ENCODE measurements at regions not wholly inside any gene's neighbourhood (a gene's known extent, or its start where the extent isn't known, plus 50 kb on each side); places are given as distances from the start of the nearest gene placed in this dataset.

DNA sequence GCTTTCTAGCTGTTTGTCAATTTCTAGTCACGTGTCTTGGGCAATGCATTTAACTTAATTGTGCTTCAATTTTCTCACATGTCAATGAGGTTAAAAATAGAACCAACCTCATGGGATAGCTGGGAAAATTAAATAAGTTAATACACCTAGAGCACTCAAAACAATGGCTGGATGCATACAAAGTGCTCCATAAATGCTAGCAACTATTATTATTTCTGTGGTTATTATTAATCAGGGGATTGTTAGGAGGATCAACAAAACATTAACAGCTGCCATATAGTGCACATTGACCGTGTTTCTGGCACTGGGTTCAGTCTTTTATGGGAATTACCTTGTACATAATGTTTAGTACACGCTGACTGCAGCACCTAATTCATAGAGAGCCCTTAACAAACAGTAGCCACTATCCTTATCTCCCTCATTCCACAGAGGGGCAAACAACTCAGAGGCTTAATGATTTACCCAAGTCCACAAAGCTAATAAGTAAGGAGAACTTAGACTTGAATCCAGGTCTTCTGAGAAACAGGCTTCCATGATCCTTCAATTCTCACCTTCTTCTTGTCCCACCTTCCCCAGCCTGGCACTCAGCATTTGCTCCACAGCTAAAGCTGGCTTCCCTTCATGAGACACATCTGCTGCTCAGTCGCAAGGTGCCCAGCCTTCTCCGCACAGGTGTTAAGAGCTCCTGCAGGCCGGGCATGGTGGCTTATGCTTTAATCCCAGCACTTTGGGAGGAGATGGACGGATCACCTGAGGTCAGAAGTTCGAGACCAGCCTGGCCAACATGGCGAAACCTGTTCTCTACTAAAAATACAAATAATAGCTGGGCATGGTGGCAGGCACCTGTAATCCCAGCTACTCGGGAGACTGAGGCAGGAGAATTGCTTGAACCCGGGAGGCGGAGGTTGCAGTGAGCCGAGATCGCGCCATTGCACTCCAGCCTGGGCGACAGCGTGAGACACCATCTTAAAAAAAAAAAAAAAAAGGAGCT lies 137.4 kb upstream of the ABCA1 start:
- DNase-seq: no peak

DNA sequence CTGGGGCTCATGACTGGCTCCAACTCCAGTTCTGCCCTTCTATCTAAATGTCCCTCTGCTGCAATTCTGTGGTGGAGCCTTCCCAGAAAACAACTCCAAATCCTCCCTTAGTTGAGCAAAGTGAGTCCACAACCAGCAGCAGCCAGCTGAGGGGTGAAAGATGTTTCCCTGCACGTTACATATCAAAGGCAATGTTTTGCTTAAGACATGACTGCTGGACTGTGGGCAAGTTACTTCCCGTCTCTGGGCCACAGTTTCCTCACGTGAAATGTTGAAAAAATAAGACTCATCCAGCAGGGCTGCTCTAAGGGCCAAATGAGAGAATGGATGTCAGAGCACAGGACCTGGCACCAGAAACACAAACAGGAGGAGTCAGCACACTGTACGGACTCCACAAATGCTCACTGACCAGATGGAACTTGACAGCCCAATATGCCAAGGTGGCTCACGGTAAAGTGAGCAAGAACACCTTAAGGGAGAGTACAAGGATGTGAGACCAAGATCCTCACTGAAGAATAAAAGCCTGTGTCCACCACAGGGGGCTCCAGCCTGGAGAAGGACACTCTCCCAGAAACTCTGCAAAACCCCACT lies 138.4 kb upstream of the ABCA1 start:
- DNase-seq: no peak

DNA sequence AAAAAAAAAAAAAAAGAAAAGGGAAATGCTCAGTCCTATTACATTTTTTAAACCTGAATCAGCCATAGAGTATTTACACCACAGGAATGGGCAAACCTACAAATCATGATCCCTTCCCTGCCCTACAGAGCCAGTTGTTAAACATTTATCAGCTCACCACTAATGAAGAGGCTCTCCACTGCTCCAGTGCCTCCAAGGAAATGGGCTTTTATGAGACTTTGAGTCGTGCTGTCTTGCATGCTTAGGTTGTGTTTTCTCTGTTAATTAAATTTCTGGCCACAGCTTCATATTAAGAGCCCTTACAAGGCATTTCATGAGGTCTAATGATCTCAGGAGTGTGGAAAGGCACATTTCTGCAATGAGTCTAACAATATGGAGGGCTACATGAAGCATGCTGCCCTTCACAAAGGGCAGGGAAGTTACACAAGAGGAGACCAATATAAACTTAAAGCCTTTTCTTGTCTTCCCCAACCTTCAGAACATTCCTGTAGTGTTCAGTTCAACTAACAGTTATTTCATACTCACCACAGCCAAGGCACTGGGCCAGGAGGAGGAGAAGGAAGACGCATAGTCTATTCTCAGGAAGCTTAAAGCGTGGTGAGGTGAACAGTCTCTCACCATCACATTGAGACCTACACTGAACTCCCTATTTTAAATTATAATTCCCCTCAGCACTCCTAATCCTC lies 140.1 kb upstream of the ABCA1 start:
- no peak for DNase-seq

DNA sequence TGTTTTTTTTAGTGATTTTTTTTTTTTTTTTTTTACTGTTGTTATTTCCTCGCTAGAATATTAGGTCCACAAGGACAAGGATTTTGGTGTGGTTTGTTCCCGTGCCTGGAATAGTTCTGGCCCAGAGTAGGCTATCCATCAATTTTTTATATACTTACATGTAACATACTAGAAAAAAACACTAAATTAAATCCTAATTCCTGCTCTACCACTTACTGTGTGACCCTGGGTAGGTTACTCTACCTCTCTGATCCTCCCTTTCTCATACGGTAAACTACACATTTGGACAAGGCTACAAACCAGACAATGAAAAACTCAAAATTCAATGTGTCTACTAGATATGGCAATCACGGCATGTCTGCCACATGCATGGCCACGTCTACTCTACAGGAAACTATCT lies 141.3 kb upstream of the ABCA1 start:
- DNase-seq: no peak

DNA sequence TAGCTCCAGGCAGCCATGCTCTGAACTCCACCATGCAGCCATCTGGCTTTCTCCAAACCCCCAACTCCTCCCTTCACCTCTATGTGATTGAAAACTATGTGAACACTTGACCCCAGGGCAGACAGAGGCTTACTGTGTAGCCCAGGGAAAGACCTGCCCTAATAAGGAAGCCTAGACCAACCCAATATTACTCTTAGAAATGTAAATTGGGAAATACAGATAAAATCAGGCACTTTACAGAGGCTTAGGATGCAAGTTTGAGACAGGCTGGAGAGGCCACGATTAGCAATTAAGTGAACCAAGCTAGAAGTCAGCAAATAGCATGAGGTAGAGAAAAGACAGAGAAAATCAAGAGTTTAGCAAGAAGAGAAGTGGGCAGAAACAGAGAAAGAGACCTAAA lies 141.7 kb upstream of the ABCA1 start:
- no peak for DNase-seq

DNA sequence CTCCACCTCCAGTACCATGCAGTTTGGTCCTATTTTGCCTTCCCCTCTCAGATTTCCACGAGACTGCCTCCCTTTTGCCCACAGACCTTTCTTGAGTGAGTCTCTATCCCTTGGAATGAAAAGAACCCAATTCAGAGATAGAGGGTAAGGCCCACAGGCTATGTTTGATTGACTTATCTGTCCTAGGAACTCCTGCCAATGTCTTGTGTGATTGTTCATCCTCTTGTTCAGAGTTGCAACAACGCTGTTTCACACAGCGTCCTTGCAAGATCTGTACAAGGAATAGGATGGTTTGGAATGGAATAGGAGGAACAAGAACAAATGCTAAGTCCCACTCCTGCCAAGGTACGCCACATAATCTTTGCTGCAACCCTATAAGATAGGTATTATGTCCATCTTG lies 142.2 kb upstream of the ABCA1 start:
- no peak for DNase-seq

DNA sequence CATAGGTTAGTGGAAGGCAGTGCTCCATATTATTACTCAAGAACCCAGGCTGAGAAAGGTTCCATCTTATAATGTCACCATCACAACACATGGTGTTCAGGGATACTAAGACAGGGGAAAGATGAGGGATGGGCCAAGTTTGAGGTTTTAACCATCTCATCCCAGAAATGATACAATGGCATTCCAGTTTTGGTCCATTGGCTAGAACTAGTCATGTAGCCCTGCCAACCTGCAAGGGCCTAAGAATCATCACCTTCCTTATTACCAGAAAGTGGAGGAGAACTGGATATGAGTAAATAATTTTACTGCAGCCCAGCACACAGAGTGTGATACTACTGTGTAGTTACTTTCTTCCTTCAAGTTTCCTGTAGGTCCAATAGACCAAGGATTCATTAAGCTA lies 144.5 kb upstream of the ABCA1 start:
- DNase-seq: no peak

DNA sequence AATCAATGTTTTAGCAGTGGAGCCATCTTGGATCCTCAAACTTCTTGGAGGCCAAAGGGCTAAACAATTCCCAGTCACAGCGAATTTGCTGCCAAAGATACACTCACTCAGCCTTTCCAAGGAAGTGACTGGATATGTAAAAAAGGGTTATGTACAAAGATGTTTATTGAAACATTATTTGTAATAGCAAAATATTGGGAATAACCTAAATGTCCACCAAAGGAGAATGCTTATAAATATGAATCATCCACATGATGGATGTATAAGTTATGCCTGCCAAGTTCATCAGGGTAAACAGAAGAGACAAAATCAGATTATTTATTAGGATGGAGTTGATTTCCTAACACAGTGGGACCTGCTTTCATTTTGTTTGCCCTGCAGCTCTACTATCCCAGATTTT lies 145.2 kb upstream of the ABCA1 start:
- DNase-seq: no peak

DNA sequence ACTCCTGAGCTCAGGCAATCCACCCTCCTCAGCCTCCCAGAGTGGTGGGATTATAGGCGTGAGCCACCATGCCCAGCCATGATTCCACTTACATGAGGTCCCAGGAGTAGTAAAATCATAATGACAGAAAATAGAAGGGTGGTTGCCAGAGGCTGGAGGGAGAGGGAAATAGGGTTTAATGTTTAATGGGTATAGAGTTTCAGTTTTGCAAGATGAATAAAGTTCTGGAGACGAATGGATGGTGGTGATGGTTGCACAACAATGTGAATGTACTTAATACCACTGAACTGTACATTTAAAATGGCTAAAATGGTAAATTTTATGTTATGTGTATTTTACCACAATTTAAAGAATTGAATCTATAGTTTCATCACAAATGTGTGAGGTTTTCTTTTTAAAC lies 146.5 kb upstream of the ABCA1 start:
- DNase-seq: no peak

DNA sequence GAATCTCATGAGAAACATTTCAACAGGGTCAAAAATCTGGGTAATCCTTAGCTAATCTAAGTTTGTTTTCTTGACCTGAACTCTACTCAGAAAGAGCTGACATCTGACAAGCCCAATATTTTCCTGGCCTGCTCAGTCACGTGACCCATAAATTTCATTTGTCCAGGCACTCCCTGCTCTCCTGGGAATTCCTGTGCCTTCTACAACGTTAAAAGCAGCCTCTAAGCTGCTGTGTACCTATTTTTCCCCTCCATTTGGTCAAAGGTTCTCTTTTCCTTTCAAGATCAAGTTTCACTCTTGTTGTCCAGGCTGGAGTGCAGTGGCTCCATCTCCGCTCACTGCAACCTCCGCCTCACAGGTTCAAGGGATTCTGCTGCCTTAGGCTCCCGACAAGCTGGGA lies 148.8 kb upstream of the ABCA1 start:
- DNase-seq: no peak

DNA sequence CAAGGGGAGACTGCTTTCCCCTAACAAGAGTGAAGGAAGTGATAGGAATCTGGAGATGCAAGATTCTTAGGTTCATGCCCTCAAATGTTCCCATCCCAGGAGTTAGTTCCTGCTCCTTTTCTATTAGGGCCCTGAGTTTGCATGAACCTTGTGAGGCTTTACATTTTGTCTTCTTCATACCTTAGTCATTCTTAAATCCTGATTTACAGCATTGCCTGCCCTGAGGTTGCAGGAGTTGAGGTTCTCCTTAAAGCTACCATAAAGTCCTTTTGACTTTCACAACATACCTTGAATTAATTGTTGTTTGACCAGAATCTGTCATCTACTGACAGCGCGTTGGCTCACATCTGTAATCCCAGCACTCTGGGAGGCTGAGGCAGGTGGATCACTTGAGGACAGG lies 151.5 kb upstream of the ABCA1 start:
- no peak for DNase-seq

DNA sequence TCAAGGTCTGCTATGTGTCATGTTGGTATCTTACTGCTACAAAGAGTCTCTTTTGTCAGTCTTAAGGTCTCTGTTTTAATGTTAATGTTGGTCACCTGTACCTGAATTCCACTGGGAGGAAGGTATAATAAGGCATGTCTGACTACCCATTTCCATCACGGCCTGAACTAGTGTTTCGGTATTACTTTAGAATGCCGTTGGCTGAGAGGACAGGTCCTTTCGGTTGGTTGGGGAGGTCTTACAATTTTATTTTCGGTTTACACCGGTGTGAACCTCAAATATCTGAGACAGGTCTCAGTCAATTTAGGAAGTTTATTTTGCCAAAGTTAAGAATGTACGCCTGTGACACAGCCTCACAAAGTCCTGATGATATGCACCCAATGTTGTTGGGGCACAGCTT lies 154.9 kb upstream of the ABCA1 start:
- no peak for DNase-seq

DNA sequence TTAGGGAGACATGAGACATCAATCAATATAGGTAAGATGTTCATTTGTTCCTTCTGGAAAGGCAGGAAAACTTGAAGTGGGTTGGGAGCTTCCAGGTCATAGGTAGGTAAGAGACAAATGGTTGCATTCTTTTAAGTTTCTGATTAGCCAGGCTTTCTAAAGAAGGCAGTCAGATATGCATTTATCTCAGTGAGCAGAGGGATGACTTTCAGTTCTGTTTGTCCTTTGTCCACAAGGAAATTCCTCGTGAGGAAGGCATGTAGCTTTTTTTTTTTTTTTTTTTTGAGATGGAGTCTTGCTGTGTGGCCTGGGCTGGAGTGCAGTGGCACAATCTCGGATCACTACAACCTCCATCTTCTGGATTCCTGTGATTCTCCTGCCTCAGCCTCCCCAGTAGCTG lies 155.3 kb upstream of the ABCA1 start:
- no peak for DNase-seq

DNA sequence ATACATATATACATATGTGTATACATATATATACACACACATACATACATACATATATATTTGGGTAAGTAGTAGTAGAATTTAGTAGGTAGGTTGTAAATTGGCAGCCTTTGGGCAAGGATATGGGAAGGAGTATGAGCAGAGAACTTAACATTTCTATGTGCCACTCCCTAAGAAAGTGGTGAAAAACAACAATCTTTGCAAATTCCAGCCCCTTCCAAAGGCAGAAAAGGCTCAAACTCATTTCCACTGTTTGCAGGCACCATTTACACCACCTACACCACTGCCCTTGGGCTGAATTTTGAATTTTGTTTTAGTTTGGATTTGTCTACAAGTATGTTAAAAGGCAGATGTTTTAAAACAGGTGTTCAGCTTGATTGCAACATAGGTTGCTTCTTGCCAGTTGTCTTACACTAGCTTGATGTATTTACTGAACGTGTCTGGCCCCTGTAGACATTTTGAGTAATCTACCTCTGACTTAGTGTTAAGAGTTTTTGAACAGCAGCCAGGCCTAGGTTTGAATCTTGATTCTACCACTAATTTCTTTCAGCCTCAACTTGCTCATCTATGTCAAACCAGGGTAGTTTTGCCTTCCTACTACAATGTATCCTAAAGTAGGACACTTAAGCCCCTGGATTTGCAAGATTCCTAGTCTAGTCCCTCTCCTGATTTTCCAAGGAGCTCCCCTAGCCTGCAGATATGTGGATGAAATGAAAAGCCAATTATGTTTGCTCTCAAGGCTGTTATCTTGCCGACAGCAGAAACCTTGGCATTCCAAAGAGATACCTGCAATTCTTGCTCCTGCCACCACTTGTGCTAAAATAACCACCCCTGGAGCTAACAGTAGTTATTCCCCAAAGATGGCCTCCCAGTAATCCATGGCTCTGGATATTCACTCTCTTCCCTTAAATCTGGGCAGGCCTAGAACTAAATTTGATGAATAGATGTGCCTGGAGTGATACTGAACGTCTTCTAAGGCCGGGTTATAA lies 156.2 kb upstream of the SLC44A1 start:
- DNase-seq: no peak

DNA sequence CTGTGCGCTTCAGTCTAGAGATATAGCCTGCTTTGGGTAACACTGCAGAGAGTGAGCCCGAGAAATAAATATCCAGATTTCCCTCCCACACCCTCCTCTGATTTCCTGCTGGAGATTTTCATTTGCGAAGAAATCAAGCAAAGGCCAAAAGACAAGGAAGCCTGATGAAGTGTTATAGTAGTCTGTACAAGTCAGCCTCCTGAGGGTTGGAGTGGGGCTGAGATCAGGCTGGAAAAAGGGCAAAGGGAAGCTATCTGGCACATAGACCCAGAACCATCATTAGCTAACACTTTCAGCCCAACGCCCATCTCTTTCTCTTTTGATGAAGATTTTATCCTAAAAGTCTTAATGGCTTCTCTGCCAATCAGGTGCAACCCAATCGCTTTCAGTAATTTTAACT lies 154.6 kb upstream of the SLC44A1 start:
- DNase-seq: no peak

DNA sequence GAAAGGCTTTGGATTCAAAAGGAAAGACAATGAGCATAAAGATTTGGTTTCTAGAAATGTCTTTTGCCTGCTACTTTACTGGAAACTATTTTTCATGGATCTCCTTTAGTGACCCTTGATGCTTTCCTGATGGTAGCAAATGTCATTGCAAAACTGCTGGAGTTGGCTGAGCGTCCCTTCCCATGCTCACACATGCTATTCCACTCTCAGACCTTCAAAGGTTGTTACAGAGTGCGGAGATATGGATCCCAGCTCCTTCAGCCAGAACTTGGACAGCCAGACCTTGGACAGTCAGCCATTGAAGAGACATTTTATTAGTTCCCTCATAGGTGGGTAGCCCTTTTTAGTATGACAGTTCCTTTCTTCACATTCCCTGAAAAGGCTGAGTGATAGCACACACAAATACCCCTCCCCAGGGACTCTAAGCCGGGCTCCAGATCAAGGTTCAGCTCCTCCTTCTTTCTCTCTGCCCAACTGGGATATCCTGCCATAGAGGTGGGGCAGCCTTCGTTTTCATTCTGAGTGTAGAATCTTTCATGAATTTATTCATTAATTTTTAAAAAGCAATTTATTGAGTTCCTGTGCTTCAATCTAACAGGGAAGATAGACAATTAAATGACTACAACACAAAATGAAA lies 153.3 kb upstream of the SLC44A1 start:
- no peak for DNase-seq

DNA sequence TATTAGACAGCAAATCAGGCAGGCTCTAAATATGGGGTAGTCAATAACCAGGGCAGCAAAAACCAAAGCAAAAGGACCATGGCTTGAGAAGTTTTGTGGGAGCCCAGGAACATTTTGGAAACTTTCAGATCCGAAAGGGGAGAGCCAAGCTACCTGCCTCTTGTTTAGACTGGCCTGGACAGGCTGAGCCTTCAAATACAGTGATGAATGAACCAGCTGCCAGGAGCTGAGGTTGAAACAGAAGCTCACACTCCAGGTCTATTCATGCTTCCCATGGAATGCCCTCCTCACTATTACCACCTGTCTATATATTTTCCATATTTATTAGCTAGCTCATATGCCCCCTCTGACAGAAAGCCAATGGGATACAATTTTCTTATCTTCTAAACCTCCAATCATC lies 150.8 kb upstream of the SLC44A1 start:
- DNase-seq: no peak

DNA sequence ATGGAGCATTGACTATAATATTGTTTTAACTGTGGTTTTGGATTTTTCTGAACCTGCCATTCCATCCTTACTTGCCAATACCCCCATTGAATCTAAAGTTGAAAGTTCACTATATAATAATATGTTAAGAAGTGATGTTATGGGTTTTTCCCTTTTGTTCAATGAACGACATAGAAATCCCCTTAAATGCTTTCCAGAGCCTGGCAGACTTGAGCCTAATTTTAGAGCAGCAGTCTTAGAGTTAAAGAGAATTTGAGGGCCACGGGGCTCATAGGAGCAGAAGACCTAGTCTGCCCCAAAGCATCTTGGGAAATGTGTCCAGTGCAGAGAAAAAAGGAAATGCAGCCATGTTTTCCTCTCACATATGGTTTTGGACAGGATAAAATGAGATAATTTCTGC lies 146.1 kb upstream of the SLC44A1 start:
- DNase-seq: no peak

DNA sequence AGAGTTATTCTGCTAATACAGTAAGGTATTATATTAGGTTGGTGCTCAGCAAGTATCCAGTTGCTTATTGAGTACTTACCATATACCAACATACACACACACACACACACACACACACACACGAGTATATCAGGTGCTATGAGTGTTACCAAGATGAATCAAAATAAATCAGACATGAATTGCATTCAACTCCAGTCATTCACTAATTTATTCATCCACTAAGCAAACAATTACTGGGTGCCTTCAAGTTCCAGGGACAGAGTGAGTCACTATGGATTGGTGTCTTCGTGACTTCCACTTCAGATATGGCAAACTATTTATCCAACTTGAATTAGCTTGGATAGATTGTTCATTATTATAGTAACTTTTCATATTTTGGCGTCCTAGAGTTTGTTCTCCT lies 140.7 kb upstream of the SLC44A1 start:
- DNase-seq: no peak

DNA sequence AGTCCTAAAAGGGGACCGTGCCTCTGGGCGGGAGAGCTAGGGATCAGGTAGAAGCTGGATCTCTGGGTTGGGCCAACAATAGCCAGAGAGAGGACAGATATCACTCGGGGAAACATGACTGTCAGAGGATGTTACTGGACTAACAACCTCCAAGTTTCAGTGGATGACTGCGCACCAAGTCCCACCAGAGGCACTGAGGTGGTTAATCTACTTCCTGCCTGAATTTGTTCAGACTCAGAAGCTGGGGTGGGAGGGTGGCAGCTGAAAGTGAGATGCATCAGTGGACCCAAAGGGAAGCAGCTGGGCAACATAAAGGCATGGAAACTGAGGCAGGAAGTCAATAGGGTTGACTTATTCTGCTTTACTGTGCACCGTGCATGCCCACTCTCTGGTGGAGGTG lies 130.1 kb upstream of the SLC44A1 start:
- DNase-seq: no peak

DNA sequence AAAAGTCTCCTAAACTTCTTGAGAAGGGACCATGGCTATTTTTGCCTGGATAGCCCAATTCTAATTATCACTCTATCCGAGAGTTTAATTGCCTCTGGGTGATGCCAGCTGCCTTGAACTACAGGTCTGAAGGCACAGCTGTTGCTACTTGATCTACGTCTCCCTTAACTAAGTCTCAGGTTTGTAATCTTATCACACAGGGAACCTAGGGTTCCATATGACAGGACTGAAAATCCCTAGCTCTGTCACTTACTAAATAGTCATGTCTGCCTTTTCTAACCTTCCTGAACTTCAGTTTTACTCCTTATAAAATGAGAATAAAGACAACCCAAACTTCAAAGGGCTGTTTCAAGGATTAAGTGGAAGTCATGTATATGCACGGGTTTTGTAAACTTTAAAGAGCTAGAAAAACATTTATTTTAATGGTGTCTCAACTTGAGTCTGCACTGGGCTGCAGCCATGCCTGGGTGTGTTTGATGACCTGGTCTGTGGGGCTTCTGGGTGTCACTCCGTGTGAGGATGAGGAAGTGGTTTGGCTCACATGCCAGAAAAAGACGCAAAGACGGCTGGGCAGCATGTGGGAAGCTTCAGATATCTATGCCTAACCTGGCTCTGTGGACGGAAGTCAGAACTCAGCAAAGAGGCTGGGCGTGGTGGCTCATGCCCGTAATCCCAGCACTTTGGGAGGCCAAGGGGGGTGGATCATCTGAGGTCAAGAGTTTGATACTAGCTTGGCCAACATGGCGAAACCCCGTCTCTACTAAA lies 129.3 kb upstream of the SLC44A1 start:
- DNase-seq: no peak

Measured in activated CD4-positive, alpha-beta T cell treated with anti-CD3 and anti-CD28 coated beads, Interleukin-2, amount 50 U/mL, for 4 hours (primary cell).